ENCODE measurements at regions not wholly inside any gene's neighbourhood (a gene's known extent, or its start where the extent isn't known, plus 50 kb on each side); places are given as distances from the start of the nearest gene placed in this dataset.

DNA sequence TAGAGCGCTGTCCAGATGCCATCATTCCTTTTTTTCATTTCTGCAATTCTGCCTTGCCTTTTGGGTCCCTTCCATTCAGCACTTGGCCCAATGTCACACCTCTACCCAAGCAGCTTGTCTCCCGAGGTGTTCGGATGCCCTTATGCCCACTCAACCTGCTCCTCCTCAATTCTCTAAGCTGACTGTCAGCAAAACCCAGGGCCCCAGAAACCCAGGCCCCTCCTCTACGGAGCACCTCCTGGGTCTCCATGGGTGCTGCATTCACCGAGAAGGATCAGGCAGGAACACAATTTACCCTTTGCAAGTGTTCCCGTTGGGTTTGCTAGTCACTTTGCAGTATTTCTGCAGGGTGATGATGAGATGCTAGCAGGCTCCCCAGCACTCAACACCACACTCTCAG, 86.7 kb upstream of the RAB6C start:
- Histone ChIP-seq H3K9ac (no peak overlapping the region), H2AFZ (replicated peaks) (no peak overlapping the region), H3K4me3 (no peak overlapping the region), H3K4me1 (no peaks in the 10 kb centered on the region), H4K20me1 (ENCODE audit: low read depth) (no peaks in the 10 kb centered on the region), H3K36me3 (no peaks in the 10 kb centered on the region), H3K79me2 (ENCODE audit: low read depth) (no peaks in the 10 kb centered on the region), H3K9me3 (ENCODE audit: low read depth) (no peaks in the 10 kb centered on the region), H3K27ac (no peak overlapping the region), H3K4me2 (no peak overlapping the region), H3K27me3 (no peaks in the 10 kb centered on the region), H3F3A (ENCODE audit: low read depth) (no peaks in the 10 kb centered on the region)
- H3K4me1 Mint-ChIP-seq = no peaks in the 10 kb centered on the region
- H3K27ac Mint-ChIP-seq = no peak overlapping the region
- H3K9me3 Mint-ChIP-seq = no peaks in the 10 kb centered on the region
- DNase-seq (ENCODE audit: low spot score) = no peak
- no peak overlapping the region for H3K4me3 Mint-ChIP-seq
- no peaks in the 10 kb centered on the region for H3K36me3 Mint-ChIP-seq
- peaks cover 9% of the 10 kb centered on the region for H3K27me3 Mint-ChIP-seq (ENCODE audit: insufficient read depth, low read depth)
- TF ChIP-seq, protein P1, sequence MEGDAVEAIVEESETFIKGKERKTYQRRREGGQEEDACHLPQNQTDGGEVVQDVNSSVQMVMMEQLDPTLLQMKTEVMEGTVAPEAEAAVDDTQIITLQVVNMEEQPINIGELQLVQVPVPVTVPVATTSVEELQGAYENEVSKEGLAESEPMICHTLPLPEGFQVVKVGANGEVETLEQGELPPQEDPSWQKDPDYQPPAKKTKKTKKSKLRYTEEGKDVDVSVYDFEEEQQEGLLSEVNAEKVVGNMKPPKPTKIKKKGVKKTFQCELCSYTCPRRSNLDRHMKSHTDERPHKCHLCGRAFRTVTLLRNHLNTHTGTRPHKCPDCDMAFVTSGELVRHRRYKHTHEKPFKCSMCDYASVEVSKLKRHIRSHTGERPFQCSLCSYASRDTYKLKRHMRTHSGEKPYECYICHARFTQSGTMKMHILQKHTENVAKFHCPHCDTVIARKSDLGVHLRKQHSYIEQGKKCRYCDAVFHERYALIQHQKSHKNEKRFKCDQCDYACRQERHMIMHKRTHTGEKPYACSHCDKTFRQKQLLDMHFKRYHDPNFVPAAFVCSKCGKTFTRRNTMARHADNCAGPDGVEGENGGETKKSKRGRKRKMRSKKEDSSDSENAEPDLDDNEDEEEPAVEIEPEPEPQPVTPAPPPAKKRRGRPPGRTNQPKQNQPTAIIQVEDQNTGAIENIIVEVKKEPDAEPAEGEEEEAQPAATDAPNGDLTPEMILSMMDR (IDR thresholded peaks at IDR 0.05) = no peak
- TF ChIP-seq EZH2 (IDR thresholded peaks at IDR 0.05) = no peak
- no peak for TF ChIP-seq EZH2phosphoT487 (IDR thresholded peaks at IDR 0.05)

DNA sequence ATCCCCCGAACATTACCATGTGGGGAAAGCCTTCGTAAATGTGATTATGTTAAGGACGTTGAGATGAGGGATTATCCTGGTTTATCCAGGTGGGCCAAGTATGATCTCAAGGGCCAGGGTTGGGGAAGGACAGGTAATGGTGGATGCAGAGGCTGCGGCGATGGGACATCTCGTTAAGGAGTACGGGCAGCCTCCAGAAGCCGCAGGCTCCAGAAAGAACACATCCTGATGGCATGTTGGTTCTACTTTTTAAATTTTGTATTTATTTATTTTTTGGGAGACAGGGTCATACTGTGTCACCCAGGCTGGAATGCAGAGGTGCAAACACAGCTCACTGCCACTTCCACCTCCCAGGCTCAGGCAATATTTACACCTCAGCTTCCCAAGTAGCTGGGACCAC, 86.2 kb upstream of the RAB6C start:
- no peaks in the 10 kb centered on the region for H3K27me3 ChIP-seq
- H3K36me3 Mint-ChIP-seq = no peaks in the 10 kb centered on the region
- no peak overlapping the region for H3K4me3 ChIP-seq
- H3K4me3 Mint-ChIP-seq = no peak overlapping the region
- no peak overlapping the region for H3K9ac ChIP-seq
- TF ChIP-seq EZH2 (IDR thresholded peaks at IDR 0.05) = no peak
- TF ChIP-seq, protein P1 (IDR thresholded peaks at IDR 0.05) = no peak
- no peak for TF ChIP-seq EZH2phosphoT487 (IDR thresholded peaks at IDR 0.05)
- H4K20me1 ChIP-seq (ENCODE audit: low read depth) = no peaks in the 10 kb centered on the region
- peaks cover 2% of the 10 kb centered on the region for H3K9me3 Mint-ChIP-seq
- H3K4me1 ChIP-seq = no peaks in the 10 kb centered on the region
- peaks cover 7% of the 10 kb centered on the region for H3K27me3 Mint-ChIP-seq (ENCODE audit: insufficient read depth, low read depth)
- H3F3A ChIP-seq (ENCODE audit: low read depth) = no peaks in the 10 kb centered on the region
- no peak overlapping the region for H3K4me2 ChIP-seq
- H3K27ac Mint-ChIP-seq = no peak overlapping the region
- no peak overlapping the region for H3K27ac ChIP-seq
- no peaks in the 10 kb centered on the region for H3K79me2 ChIP-seq (ENCODE audit: low read depth)
- H2AFZ ChIP-seq (replicated peaks) = no peak overlapping the region
- H3K9me3 ChIP-seq (ENCODE audit: low read depth) = no peaks in the 10 kb centered on the region
- no peaks in the 10 kb centered on the region for H3K4me1 Mint-ChIP-seq
- DNase-seq (ENCODE audit: low spot score) = no peak
- H3K36me3 ChIP-seq = no peaks in the 10 kb centered on the region

DNA sequence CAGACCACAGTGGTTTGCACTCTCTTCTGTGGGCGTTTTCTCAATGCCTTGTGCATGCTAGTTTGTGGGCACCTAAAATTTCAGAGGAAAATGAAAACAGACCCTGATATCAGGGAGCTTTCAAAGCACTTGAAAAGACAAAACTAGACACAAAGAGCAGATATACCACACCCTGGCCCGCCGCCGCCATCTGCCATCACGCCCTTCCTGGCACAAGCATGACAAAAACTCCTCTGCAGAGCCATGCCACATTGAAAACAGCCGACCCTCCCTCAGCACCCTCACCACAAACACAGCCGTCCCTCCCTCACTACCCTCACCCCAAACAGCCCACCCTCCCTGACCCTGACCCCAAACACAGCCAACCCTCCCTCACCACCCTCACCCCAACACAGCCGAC, 84.8 kb upstream of the RAB6C start:
- Mint-ChIP-seq H3K27ac (no peak overlapping the region), H3K27me3 (ENCODE audit: insufficient read depth, low read depth) (peaks cover 8% of the 10 kb centered on the region), H3K4me1 (no peaks in the 10 kb centered on the region), H3K36me3 (no peaks in the 10 kb centered on the region), H3K9me3 (peaks cover 7% of the 10 kb centered on the region), H3K4me3 (no peak overlapping the region)
- H3K79me2 ChIP-seq (ENCODE audit: low read depth) = no peaks in the 10 kb centered on the region
- no peaks in the 10 kb centered on the region for H4K20me1 ChIP-seq (ENCODE audit: low read depth)
- TF ChIP-seq EZH2phosphoT487 (IDR thresholded peaks at IDR 0.05) (no peak), EZH2 (IDR thresholded peaks at IDR 0.05) (no peak)
- TF ChIP-seq, protein P1 (IDR thresholded peaks at IDR 0.05) = no peak
- no peak for DNase-seq (ENCODE audit: low spot score)
- no peak overlapping the region for H3K4me3 ChIP-seq
- H3K4me2 ChIP-seq = no peak overlapping the region
- no peaks in the 10 kb centered on the region for H3K9me3 ChIP-seq (ENCODE audit: low read depth)
- H3K27ac ChIP-seq = no peak overlapping the region
- no peaks in the 10 kb centered on the region for H3F3A ChIP-seq (ENCODE audit: low read depth)
- no peaks in the 10 kb centered on the region for H3K27me3 ChIP-seq
- no peaks in the 10 kb centered on the region for H3K4me1 ChIP-seq
- H3K36me3 ChIP-seq = no peaks in the 10 kb centered on the region
- no peak overlapping the region for H3K9ac ChIP-seq
- H2AFZ ChIP-seq (replicated peaks) = no peak overlapping the region

DNA sequence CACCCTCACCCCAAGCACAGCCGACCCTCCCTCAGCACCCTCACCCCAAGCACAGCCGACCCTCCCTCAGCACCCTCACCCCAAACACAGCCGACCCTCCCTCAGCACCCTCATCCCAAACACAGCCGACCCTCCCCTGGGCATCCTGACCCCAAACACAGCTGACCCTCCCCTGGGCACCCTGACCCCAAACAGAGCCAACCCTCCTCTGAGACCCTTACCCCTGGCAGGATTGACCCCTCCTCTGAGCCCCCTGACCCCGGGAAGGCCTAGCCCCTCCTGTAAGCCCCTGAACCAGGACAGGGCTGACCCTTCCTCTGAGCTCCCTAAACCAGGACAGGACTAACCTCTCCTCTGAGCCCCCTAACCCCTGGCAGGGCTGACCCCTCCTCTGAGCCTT, 84.4 kb upstream of the RAB6C start:
- DNase-seq (ENCODE audit: low spot score) = no peak

More for the DNA sequence above, 84.4 kb upstream of the RAB6C start:
- no peak overlapping the region for H3K4me2 ChIP-seq
- peaks cover 11% of the 10 kb centered on the region for H3K9me3 Mint-ChIP-seq
- peaks cover 3% of the 10 kb centered on the region for H3K9me3 ChIP-seq (ENCODE audit: low read depth)
- H3K4me3 ChIP-seq = no peak overlapping the region
- peaks cover 10% of the 10 kb centered on the region for H3K27me3 Mint-ChIP-seq (ENCODE audit: insufficient read depth, low read depth)
- no peaks in the 10 kb centered on the region for H4K20me1 ChIP-seq (ENCODE audit: low read depth)
- H3K27ac Mint-ChIP-seq = no peak overlapping the region
- H3K4me1 ChIP-seq = no peaks in the 10 kb centered on the region
- no peak overlapping the region for H2AFZ ChIP-seq (replicated peaks)
- H3K4me1 Mint-ChIP-seq = no peaks in the 10 kb centered on the region
- H3K9ac ChIP-seq = no peak overlapping the region
- no peaks in the 10 kb centered on the region for H3K36me3 Mint-ChIP-seq
- H3K79me2 ChIP-seq (ENCODE audit: low read depth) = no peaks in the 10 kb centered on the region
- H3K27me3 ChIP-seq = no peaks in the 10 kb centered on the region
- H3K27ac ChIP-seq = no peak overlapping the region
- H3F3A ChIP-seq (ENCODE audit: low read depth) = no peaks in the 10 kb centered on the region
- no peak overlapping the region for H3K4me3 Mint-ChIP-seq
- no peak for TF ChIP-seq EZH2 (IDR thresholded peaks at IDR 0.05)
- TF ChIP-seq, protein P1 (IDR thresholded peaks at IDR 0.05) = no peak
- TF ChIP-seq EZH2phosphoT487 (IDR thresholded peaks at IDR 0.05) = no peak
- H3K36me3 ChIP-seq = no peaks in the 10 kb centered on the region

Measured in neural progenitor cell (in vitro differentiated cells).